OCI-LY7 (cell line): ENCODE measurements at regions not wholly inside any gene's neighbourhood (a gene's known extent, or its start where the extent isn't known, plus 50 kb on each side); places are given as distances from the start of the nearest gene placed in this dataset.

Experiments
- BruUV-seq: library from RNA; stranded (reverse); fragments of 400-500 nt; replicated peaks from 2 replicates; lab custom pipeline; 2021; lab: Mats Ljungman, UMichigan
- CTCF ChIA-PET: fragments of 300-600 bp; sonication (Branson Sonifier 250); formaldehyde crosslinking; loops from one replicate; lab custom pipeline; 2022; ENCODE audit warnings: antibody characterized with exemption; ENCODE audit not compliant: unreplicated experiment; lab: Charles Lee
- POLR2A ChIA-PET: fragments of 300-600 bp; sonication (Branson Sonifier 250); formaldehyde crosslinking; loops from one replicate; lab custom pipeline; 2022; ENCODE audit warnings: antibody characterized with exemption; lab: Charles Lee
- DNase-seq: peaks from one replicate; pipeline ENCODE4 v3.0.0-alpha.2; 2015; ENCODE audit warnings: low spot score
- H2AFZ ChIP-seq: fragments of 200-600 bp; sonication (generic), shearing (Covaris generic); 2 replicates; pipeline ENCODE4 v1.6.1; 2014; ENCODE audit warnings: mild to moderate bottlenecking, antibody characterized with exemption, low read length, moderate library complexity
- H3K27ac ChIP-seq: fragments of 200-600 bp; sonication (generic); 2 replicates; pipeline ENCODE4 v1.5.1; 2014; ENCODE audit warnings: mixed run types, low read depth, mild to moderate bottlenecking, moderate library complexity, low read length, inconsistent platforms; ENCODE audit not compliant: poor library complexity, severe bottlenecking
- H3K36me3 ChIP-seq: fragments of 200-600 bp; sonication (generic); 2 replicates; pipeline ENCODE4 v1.6.1; 2014; ENCODE audit warnings: mild to moderate bottlenecking, antibody characterized with exemption, low read length, moderate library complexity, mixed read lengths; ENCODE audit not compliant: insufficient read depth
- H3K4me1 ChIP-seq: fragments of 200-600 bp; sonication (generic); 2 replicates; pipeline ENCODE4 v1.5.1; 2014; ENCODE audit warnings: mild to moderate bottlenecking, low read length; ENCODE audit not compliant: insufficient read depth, poor library complexity, severe bottlenecking
- H3K4me2 ChIP-seq: fragments of 200-600 bp; sonication (generic); 2 replicates; pipeline ENCODE4 v1.6.1; 2014; ENCODE audit warnings: mild to moderate bottlenecking, low read length
- H3K4me3 ChIP-seq: fragments of 200-600 bp; sonication (generic); 2 replicates; pipeline ENCODE4 v1.5.1; 2014; ENCODE audit warnings: mild to moderate bottlenecking, low read depth, low read length; ENCODE audit not compliant: poor library complexity, severe bottlenecking
- H3K79me2 ChIP-seq: fragments of 200-600 bp; sonication (generic); 2 replicates; pipeline ENCODE4 v1.6.1; 2016; ENCODE audit warnings: low read depth, mild to moderate bottlenecking, low read length, moderate library complexity, mixed read lengths; ENCODE audit not compliant: insufficient read depth
- H3K9me2 ChIP-seq: fragments of 200-600 bp; sonication (generic); 2 replicates; pipeline ENCODE4 v1.6.1; 2016; ENCODE audit warnings: mild to moderate bottlenecking, low read length, mixed read lengths; ENCODE audit not compliant: insufficient read depth
- H3K9me3 ChIP-seq: fragments of 200-600 bp; sonication (generic); 2 replicates; pipeline ENCODE4 v1.6.1; 2014; ENCODE audit warnings: mild to moderate bottlenecking, mixed run types, low read length, mixed read lengths
- H4K20me1 ChIP-seq: fragments of 200-600 bp; sonication (generic); 2 replicates; pipeline ENCODE4 v1.6.1; 2014; ENCODE audit warnings: mild to moderate bottlenecking, antibody characterized with exemption, low read length, moderate library complexity, mixed read lengths; ENCODE audit not compliant: insufficient read depth
- EZH2phosphoT487 ChIP-seq: fragments of 200-600 bp; sonication (generic); IDR thresholded peaks from 2 replicates; pipeline ENCODE4 v1.6.1; 2018; ENCODE audit warnings: low read depth, borderline replicate concordance, mild to moderate bottlenecking, mixed run types, antibody characterized with exemption, low read length, moderate library complexity, mixed read lengths
- intact Hi-C: fragments of 100-400 bp; cut with micrococcal nuclease; formaldehyde crosslinking; loops from one replicate; pipeline ENCODE4 v1.10.0; 2022; ENCODE audit not compliant: unreplicated experiment
- TF ChIP-seq, protein P1 (sequence below): fragments of 200-600 bp; sonication (generic); conservative IDR thresholded peaks from 2 replicates; pipeline ENCODE4 v1.5.1; 2014; ENCODE audit warnings: mild to moderate bottlenecking, antibody characterized with exemption, low read length, moderate library complexity, mixed read lengths

DNA sequence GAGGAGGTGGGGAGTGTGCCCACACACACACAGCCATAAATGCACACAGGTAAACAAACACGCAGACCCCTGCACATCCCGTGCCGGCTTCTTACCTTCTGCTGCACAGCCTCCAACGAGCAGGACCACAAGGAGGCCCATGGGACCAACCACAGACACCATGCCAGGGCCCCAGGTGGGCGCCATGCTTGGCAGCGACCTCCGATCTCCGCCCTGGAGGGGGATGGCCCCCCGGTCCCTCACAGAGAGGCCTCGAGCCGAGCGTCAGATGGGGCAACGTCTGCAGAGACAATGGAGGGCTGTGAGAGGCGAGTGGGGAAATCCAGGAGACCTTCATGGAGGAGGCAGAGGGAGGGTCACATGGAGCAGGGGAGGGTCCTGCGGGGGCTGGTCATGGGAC lies 54.7 kb downstream of the PTPRS start:
- H3K9me3 ChIP-seq: no peaks in the 10 kb centered on the region; the same call in 1 of the 2 replicates
- BruUV-seq: no TSS peak
- no peak for DNase-seq
- no peaks in the 10 kb centered on the region; the same call in none of the 2 replicates for H3K79me2 ChIP-seq
- no peak overlapping the region for H2AFZ ChIP-seq
- peaks cover 47% of the 10 kb centered on the region for H3K4me1 ChIP-seq
- intact Hi-C loops: no loop called here
- ChIA-PET POLR2A (interaction anchor here (0.6 kb wide), 1 partner anchor 1234 kb away, joined by 6 read pairs; no protein-coding TSS in a partner anchor), CTCF (no interaction called here)
- H4K20me1 ChIP-seq: no peaks in the 10 kb centered on the region
- H3K27ac ChIP-seq: no peak overlapping the region
- H3K4me3 ChIP-seq: no peak overlapping the region
- H3K9me2 ChIP-seq: no peaks in the 10 kb centered on the region
- TF ChIP-seq, protein P1, sequence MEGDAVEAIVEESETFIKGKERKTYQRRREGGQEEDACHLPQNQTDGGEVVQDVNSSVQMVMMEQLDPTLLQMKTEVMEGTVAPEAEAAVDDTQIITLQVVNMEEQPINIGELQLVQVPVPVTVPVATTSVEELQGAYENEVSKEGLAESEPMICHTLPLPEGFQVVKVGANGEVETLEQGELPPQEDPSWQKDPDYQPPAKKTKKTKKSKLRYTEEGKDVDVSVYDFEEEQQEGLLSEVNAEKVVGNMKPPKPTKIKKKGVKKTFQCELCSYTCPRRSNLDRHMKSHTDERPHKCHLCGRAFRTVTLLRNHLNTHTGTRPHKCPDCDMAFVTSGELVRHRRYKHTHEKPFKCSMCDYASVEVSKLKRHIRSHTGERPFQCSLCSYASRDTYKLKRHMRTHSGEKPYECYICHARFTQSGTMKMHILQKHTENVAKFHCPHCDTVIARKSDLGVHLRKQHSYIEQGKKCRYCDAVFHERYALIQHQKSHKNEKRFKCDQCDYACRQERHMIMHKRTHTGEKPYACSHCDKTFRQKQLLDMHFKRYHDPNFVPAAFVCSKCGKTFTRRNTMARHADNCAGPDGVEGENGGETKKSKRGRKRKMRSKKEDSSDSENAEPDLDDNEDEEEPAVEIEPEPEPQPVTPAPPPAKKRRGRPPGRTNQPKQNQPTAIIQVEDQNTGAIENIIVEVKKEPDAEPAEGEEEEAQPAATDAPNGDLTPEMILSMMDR: no peak
- TF ChIP-seq EZH2phosphoT487: no peak
- H3K4me2 ChIP-seq: no peak overlapping the region
- H3K36me3 ChIP-seq: peaks cover 28% of the 10 kb centered on the region; the same call in 1 of the 2 replicates

DNA sequence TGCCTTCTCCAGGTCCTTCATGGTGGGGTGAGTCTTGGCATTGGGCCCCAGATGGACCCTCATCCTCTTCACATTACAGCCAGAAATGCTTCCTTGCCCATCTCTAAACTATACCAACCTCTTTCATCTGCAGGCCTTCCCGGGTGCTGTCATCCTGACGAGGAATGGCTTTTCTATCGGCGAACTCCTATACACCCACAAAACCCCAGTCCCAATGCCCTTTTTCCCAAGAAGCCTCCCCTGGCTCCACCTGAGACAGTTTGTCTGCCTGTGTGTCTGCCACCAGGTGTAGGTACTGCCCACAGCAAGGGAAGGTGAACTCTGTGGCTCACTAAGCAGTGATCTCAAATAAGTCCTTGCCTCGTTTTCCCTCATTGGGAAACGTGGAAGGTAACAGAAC lies 55.3 kb downstream of the PTPRS start:
- no peaks in the 10 kb centered on the region for H3K9me2 ChIP-seq
- POLR2A ChIA-PET: no interaction called here

DNA sequence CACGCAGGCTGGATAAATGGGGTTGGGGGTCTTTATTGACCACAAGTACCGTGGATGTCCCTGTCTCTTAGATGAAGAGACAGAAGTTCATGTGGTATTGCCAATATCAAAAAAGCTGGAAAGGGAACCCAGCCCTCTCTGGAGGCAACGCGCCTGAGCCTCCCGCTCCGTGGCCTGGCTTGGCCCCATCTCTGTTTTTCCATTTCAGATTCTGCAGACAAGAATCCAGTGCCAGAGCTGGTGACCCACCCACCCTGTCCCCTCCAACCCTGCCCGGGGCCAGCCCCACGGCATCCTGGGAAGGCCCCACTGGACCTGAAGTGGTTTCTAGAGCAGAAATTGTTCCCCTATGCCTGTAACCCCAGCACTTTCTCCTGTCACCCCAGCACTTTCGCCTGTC lies 57.7 kb downstream of the PTPRS start:
- Histone ChIP-seq H3K36me3 (peaks cover 34% of the 10 kb centered on the region; the same call in 1 of the 2 replicates), H3K9me3 (no peaks in the 10 kb centered on the region; the same call in 1 of the 2 replicates), H3K4me3 (no peak overlapping the region), H4K20me1 (no peaks in the 10 kb centered on the region), H3K27ac (no peak overlapping the region), H3K9me2 (no peaks in the 10 kb centered on the region), H2AFZ (no peak overlapping the region), H3K4me2 (no peak overlapping the region), H3K79me2 (no peaks in the 10 kb centered on the region; the same call in none of the 2 replicates), H3K4me1 (peaks cover 40% of the 10 kb centered on the region)
- ChIA-PET CTCF (no interaction called here), POLR2A (no interaction called here)
- TF ChIP-seq EZH2phosphoT487: no peak
- TF ChIP-seq, protein P1: no peak
- DNase-seq: no peak
- intact Hi-C loops: no loop called here
- no TSS peak for BruUV-seq

More for the DNA sequence above, 55.3 kb downstream of the PTPRS start:
- Histone ChIP-seq H3K4me2 (no peak overlapping the region), H3K27ac (no peak overlapping the region), H3K79me2 (no peaks in the 10 kb centered on the region; the same call in none of the 2 replicates), H3K9me3 (no peaks in the 10 kb centered on the region; the same call in 1 of the 2 replicates), H3K36me3 (peaks cover 30% of the 10 kb centered on the region; the same call in 1 of the 2 replicates), H4K20me1 (no peaks in the 10 kb centered on the region), H2AFZ (no peak overlapping the region), H3K4me3 (no peak overlapping the region), H3K4me1 (peaks cover 42% of the 10 kb centered on the region)
- DNase-seq: no peak
- TF ChIP-seq, protein P1: no peak
- no peak for TF ChIP-seq EZH2phosphoT487
- CTCF ChIA-PET: no interaction called here
- intact Hi-C loops: no loop called here
- BruUV-seq: TSS peak; percentile 53
